Cardiac fibroblast (primary cell): ENCODE measurements at regions not wholly inside any gene's neighbourhood (a gene's known extent, or its start where the extent isn't known, plus 50 kb on each side); places are given as distances from the start of the nearest gene placed in this dataset.
A peak's percentile ranks its signal among the peaks of the same experiment; 100 is the strongest.

Experiments used
- DNase-seq, 2 donors: peaks; one replicate each; pipeline versions ENCODE4 v3.0.0 to v3.0.0-alpha.2; 2010; ENCODE audit warnings: low read depth in 2 of 2
- H3K4me3 ChIP-seq, 2 donors: replicated peaks in 1 of 2; 1 replicate in 1 of 2; 2 replicates in 1 of 2; pipeline ENCODE4 v1.5.1; 2011; ENCODE audit warnings: low read depth in 2 of 2, low read length in 2 of 2, mild to moderate bottlenecking in 2 of 2, moderate library complexity in 1 of 2
- CTCF ChIP-seq: IDR thresholded peaks from one replicate; pipeline ENCODE4 v1.5.1; 2011; ENCODE audit warnings: low read depth, mild to moderate bottlenecking, low read length, inconsistent platforms

DNA sequence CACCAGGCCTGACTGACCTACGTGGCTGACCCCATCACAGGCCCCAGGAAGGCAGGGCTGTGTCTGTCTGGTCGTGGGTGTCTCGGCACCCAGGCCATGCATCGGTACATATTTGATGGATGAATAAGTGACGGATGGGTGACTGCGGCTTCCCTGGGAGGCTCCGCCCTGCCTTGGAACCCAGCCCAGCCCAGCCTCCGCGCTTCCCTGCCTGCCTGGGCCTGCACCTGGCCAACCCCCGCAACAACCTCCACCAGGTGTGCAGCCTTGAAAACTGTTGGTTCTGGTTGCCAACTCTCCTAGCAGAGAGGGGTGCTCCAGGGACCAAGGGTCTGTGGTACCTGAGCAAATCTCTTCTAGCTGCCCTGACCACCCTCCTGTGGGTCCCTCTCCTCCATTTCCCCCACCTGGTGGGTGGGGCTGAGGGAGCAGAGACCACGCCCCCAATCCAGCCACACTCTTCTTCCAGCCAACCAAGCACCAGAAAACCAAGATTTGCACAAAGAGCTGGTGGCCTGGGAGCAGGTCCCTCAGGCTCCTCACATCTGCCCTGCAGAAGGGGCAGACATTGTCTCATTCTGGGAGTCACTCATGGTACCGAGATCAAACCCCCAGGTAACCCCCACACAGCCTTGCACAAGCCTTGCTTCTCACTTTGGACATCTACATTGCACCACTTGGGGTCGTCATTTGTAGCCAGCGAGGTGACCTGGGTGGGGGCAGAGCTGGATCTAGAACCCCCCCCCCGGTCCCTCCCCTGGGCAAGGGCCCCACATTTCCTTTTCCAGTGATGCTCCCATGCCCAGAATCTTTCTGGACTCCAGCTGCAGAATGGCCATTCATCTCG, 100.6 kb upstream of the IER5L start:
- peak in 1 of 2 donors; percentile 37 for DNase-seq
- H3K4me3 ChIP-seq: no peak overlapping the region
- TF ChIP-seq CTCF: no peak

DNA sequence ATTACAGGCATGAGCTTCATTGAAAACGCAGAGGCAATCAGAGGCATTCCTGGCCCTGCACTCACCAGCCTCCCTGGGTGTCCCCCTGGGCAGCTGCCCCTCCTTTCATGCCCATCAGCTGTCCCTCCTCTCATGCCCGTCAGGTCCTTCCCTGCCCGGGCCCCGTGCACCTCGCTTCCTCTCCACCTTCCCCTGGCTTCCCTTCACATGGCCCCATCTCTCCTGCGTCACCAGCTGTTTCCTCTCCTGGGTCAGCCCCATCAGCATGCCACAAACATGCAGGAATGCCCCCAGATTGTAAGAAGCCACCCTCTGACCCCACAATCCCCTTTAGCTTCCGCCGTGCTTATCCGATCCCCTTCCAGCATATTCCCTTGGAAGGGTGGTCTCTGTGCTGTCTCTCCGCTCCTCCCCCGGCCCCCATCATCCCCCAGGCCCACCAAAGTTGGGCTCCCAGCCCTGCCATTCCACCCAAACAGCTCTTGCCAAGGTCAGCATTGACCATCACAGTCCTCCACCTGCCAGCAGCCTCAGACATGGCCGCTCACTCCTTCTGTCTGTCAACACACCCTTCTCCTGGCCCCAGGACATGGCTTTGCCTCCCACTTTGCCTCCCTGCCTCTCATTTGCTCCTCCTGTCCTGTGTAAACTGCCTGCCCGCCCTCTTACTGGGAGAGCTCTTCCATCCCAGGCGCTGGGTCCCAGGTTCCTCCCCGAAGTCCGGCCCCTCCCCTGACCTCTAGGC, 98.6 kb upstream of the IER5L start:
- H3K4me3 ChIP-seq: no peak overlapping the region
- TF ChIP-seq CTCF: no peak
- DNase-seq: no peak

DNA sequence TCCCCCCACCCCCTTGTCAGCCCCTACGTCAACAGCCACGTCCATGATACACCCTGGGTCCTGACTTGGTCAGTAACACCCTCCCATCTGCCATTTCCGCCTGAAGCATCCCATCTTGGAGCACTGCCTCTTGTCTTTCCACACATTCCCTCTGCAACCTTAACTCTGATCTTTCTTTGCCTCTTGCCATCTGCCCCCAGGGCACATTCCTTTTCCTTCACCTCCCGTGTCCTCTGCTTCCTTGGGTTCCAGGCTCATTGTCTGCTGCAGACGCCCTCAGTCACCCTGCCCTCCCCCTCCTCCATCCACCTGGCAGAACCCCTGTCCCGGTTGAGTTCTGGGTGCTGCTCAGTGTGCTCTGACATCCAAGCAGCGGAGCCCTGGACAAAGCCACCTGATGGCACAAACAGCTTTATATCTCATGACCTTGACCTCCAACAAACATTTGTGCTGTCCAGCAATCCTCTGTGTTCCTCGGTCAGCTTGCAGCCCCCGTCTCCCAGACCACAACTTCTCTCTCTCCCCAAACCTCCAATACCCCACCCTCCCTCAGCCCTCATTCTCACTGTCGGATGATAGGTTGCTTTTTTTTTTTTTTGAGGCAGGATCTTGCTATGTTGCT, 97.7 kb upstream of the IER5L start:
- DNase-seq: peak in 1 of 2 donors; percentile 51
- no peak for TF ChIP-seq CTCF
- H3K4me3 ChIP-seq: no peak overlapping the region

- DNase-seq: no peak
- no peak for TF ChIP-seq CTCF
- H3K4me3 ChIP-seq: no peak overlapping the region
These were observed 96.1 kb upstream of the IER5L start for GRCh38 chr9:129273941-129274684.

DNA sequence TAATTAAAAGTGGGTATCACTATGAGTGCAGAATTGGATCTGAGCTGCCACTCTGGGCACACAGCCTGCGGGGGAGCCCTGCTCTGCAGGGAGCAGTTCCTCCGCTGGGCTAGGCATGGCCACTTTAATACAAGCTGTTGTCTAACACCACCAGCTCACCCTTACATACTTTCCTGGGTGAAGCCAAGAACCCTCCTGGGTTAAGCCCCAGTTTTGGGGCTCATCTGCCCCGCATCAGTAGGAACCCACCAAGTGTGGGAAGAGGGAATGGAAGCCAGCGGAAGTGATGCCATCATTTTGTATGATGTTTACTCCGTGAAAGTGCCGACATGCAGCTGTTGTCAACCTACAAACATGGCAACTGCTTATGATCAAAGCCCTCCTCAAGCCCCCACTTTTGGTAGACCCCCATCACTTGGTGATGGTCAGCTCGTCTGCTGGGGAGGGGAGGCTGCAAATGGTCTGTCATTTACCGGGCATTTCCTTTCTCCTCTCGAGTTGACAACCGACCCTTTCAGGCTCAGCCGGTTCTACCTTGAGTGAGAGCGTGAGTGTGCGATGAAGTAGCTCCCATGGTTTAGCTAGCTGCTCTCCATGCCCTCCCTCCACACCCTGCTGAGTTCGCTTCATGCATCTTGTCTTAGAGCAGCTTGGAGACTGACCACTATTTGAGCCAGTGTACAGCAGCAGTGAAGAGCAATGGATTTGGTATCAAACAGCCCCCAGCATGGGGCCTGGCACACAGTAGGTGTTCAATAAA, 95.3 kb upstream of the IER5L start:
- no peak for DNase-seq
- no peak overlapping the region for H3K4me3 ChIP-seq
- no peak for TF ChIP-seq CTCF
